ENCODE measurements at regions not wholly inside any gene's neighbourhood (a gene's known extent, or its start where the extent isn't known, plus 50 kb on each side); places are given as distances from the start of the nearest gene placed in this dataset.

DNA sequence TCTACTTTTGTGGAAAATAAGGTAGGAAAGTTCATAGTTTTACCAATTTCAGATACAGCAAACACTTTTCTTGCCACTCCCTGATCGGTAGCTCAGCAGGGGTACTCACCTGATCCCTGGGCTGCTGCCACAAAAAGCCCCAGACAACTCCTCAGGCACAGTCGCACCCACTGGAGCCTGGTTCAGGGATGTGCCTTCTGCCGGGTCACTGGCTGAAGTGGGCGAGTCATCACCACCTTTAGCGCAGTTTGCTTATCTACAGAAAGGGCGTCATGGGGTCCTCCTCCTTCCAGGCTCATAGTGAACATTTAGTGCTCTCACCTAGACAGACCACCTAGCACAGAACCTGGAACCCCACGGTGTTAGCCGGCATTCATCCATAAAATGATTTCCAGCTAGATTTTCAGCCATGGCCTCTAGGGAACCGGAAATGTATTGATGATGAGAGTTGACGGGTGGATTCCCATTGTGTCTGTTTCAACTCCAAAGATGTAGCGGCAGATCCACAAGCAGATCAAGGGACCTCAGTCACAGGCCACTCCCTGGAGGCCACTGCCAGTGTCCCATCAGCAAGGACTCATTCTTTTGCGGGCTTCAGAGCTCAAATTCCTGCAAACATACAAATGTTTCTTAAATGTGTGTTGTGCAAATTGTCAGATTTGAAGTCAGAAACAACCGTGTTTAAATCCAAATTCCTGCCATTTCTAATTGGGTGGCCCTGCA, 408.4 kb upstream of the SALL3 start:
- Histone ChIP-seq H3K36me3 (no peaks in the 10 kb centered on the region), H3K27me3 (no peaks in the 10 kb centered on the region), H3K9me3 (peaks cover 0 to 10% (median 4%) of the 10 kb centered on the region in 4 donors), H3K27ac (no peak overlapping the region), H3K4me3 (no peak overlapping the region), H3K4me1 (no peaks in the 10 kb centered on the region)
- no peak for TF ChIP-seq POLR2A (IDR thresholded peaks at IDR 0.05)
- TF ChIP-seq, protein P1, sequence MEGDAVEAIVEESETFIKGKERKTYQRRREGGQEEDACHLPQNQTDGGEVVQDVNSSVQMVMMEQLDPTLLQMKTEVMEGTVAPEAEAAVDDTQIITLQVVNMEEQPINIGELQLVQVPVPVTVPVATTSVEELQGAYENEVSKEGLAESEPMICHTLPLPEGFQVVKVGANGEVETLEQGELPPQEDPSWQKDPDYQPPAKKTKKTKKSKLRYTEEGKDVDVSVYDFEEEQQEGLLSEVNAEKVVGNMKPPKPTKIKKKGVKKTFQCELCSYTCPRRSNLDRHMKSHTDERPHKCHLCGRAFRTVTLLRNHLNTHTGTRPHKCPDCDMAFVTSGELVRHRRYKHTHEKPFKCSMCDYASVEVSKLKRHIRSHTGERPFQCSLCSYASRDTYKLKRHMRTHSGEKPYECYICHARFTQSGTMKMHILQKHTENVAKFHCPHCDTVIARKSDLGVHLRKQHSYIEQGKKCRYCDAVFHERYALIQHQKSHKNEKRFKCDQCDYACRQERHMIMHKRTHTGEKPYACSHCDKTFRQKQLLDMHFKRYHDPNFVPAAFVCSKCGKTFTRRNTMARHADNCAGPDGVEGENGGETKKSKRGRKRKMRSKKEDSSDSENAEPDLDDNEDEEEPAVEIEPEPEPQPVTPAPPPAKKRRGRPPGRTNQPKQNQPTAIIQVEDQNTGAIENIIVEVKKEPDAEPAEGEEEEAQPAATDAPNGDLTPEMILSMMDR (IDR thresholded peaks at IDR 0.05), result no peak
- no peak for DNase-seq

- no peaks in the 10 kb centered on the region for H3K27me3 ChIP-seq
Measured at GRCh38 chr18:78571831-78572347, 407.7 kb upstream of the SALL3 start.

DNA sequence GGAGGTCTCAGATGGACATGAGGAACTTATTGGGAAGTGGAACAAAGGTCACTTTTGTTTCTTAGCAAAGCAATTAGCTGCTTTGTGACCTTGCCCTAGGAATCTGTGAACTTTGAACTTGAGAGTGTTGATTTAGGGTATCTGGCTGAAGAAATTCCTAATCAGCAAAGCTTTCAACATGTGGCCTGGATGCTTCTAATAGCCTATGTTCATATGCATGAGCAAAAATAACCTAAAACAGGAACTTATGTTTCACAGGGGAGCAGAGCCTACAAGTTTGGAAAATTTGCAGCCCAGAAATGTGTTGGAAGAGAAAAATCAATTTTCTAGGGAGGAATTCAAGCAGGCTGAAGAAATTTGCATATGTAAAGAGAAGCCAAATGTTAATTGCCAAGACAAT, 405.8 kb upstream of the SALL3 start:
- DNase-seq, result no peak
- no peaks in the 10 kb centered on the region for H3K36me3 ChIP-seq
- no peaks in the 10 kb centered on the region for H3K27me3 ChIP-seq
- peaks cover 0 to 14% (median 5%) of the 10 kb centered on the region in 4 donors for H3K9me3 ChIP-seq
- TF ChIP-seq POLR2A (IDR thresholded peaks at IDR 0.05), result no peak
- TF ChIP-seq, protein P1 (IDR thresholded peaks at IDR 0.05), result no peak
- H3K4me1 ChIP-seq, result no peaks in the 10 kb centered on the region
- H3K4me3 ChIP-seq, result no peak overlapping the region
- no peak overlapping the region for H3K27ac ChIP-seq

More at GRCh38 chr18:78571831-78572347, 407.7 kb upstream of the SALL3 start:
- H3K4me1 ChIP-seq, result no peaks in the 10 kb centered on the region
- H3K27ac ChIP-seq, result no peak overlapping the region
- no peak for DNase-seq
- TF ChIP-seq, protein P1 (IDR thresholded peaks at IDR 0.05), result no peak
- TF ChIP-seq POLR2A (IDR thresholded peaks at IDR 0.05), result no peak
- H3K36me3 ChIP-seq, result no peaks in the 10 kb centered on the region
- H3K4me3 ChIP-seq, result no peak overlapping the region
- peaks cover 0 to 11% (median 5%) of the 10 kb centered on the region in 4 donors for H3K9me3 ChIP-seq

DNA sequence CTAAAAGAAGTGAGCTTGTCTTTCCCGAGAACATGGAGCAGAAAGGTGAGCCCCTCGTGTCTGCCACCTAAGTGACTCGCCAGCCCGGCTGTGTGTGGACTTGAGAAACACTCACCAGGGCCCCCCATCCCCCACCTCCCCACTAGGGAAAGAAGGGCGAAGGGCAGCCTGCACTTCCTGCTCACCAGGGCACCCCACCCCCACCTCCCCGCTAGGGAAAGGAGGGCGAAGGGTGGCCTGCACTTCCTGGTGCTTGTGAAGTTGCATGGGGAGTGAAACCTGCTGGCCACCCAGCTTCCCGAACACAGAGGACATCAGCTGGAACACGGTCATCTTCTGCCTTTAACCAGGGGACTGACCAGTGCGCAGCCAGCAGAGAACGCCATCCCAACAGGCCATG, 402.7 kb upstream of the SALL3 start:
- Histone ChIP-seq H3K4me1 (no peaks in the 10 kb centered on the region), H3K4me3 (no peak overlapping the region), H3K36me3 (no peaks in the 10 kb centered on the region), H3K27ac (no peak overlapping the region), H3K9me3 (peaks cover 0 to 14% (median 5%) of the 10 kb centered on the region in 4 donors), H3K27me3 (no peaks in the 10 kb centered on the region)
- TF ChIP-seq, protein P1 (IDR thresholded peaks at IDR 0.05), result no peak
- no peak for TF ChIP-seq POLR2A (IDR thresholded peaks at IDR 0.05)
- no peak for DNase-seq

- no peaks in the 10 kb centered on the region for H3K36me3 ChIP-seq
- no peaks in the 10 kb centered on the region for H3K4me1 ChIP-seq
- H3K9me3 ChIP-seq, result peaks cover 0 to 9% (median under 1%) of the 10 kb centered on the region in 4 donors
- H3K4me3 ChIP-seq, result no peak overlapping the region
- H3K27me3 ChIP-seq, result no peaks in the 10 kb centered on the region
- no peak overlapping the region for H3K27ac ChIP-seq
- no peak for TF ChIP-seq POLR2A (IDR thresholded peaks at IDR 0.05)
- TF ChIP-seq, protein P1 (IDR thresholded peaks at IDR 0.05), result no peak
- no peak for DNase-seq
Measured at GRCh38 chr18:78579449-78579848, 400.2 kb upstream of the SALL3 start.
